Activated naive CD4-positive, alpha-beta T cell treated with anti-CD3 and anti-CD28 coated beads for 36 hours (primary cell): ENCODE measurements at regions not wholly inside any gene's neighbourhood (a gene's known extent, or its start where the extent isn't known, plus 50 kb on each side); places are given as distances from the start of the nearest gene placed in this dataset.

ENCODE experiments used
- CTCF ChIA-PET: fragments of 350-600 bp; sonication (Branson Sonifier 250); formaldehyde crosslinking; loops from one replicate; lab custom pipeline; 2021; ENCODE audit warnings: antibody characterized with exemption; lab: Charles Lee
- DNase-seq: peaks from one replicate; pipeline ENCODE4 v3.0.0-alpha.2; 2020
- H3K27ac Mint-ChIP-seq: one replicate; pipeline ENCODE4 v1.8.0; 2021; ENCODE audit warnings: mild to moderate bottlenecking, mixed read lengths
- H3K27me3 Mint-ChIP-seq: one replicate; pipeline ENCODE4 v1.8.0; 2021; ENCODE audit warnings: low read depth, mixed read lengths
- H3K36me3 Mint-ChIP-seq: one replicate; pipeline ENCODE4 v1.8.0; 2021; ENCODE audit warnings: low read depth, mixed read lengths
- H3K4me1 Mint-ChIP-seq: one replicate; pipeline ENCODE4 v1.8.0; 2021; ENCODE audit warnings: low read depth, mixed read lengths
- H3K4me3 Mint-ChIP-seq: one replicate; pipeline ENCODE4 v1.8.0; 2021; ENCODE audit warnings: mild to moderate bottlenecking, moderate library complexity, mixed read lengths
- H3K9me3 Mint-ChIP-seq: one replicate; pipeline ENCODE4 v1.8.0; 2021; ENCODE audit warnings: mixed read lengths
- intact Hi-C: fragments of 100-400 bp; cut with micrococcal nuclease; formaldehyde crosslinking; loops from one replicate; pipeline ENCODE4 v1.15.1; 2023

DNA sequence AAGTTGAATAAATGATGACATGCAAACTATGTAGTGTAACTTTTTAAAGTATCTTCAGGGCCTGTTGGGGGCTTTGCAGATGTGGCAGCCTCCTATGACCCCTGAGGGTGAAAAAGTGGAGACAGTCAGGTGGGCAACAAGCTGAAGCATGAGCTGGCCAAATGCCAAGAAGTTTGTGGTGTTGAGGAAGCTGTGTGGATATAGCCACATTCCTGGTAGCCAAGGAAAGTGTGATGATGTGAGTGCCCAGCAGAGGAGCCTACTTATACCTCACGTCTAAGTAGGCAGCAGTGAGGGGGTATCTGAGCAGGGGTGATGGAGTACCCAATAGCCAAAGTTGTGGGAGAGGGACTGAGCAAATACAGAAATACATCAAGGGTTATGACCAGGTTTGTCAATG, 621.2 kb upstream of the CDH6 start:
- H3K9me3 Mint-ChIP-seq = peaks cover 20% of the 10 kb centered on the region
- H3K4me3 Mint-ChIP-seq = no peak overlapping the region
- no peak overlapping the region for H3K27ac Mint-ChIP-seq
- CTCF ChIA-PET = no interaction called here
- H3K36me3 Mint-ChIP-seq = no peaks in the 10 kb centered on the region
- intact Hi-C loops = no loop called here
- DNase-seq = no peak
- H3K4me1 Mint-ChIP-seq = no peaks in the 10 kb centered on the region
- H3K27me3 Mint-ChIP-seq = no peaks in the 10 kb centered on the region

DNA sequence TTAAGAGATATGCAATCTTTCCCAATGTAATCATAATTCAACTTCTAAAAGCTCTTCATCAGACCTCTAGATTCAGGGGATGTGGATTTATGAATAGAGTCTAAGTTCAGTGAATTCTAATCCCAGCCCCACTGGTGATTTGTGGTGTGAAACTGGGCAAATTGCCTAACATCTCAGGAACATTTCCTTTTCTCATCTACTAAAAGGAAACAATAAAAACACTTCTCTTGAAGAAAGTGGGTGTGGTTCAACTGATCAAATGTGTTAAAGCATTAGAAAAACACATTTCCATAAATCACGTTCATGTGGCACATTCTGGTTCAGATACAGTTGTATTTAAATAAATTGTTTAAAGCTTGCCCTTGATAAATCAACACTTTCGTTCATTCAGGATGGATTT, 631.7 kb upstream of the CDH6 start:
- Mint-ChIP-seq H3K36me3 (no peaks in the 10 kb centered on the region), H3K4me3 (no peak overlapping the region), H3K27me3 (no peaks in the 10 kb centered on the region), H3K9me3 (peaks cover 13% of the 10 kb centered on the region), H3K27ac (no peak overlapping the region), H3K4me1 (no peaks in the 10 kb centered on the region)
- CTCF ChIA-PET = interaction anchor here (1.1 kb wide), 1 partner anchor 15 kb away, joined by 3 read pairs; no protein-coding TSS in a partner anchor
- intact Hi-C loops = no loop called here
- DNase-seq = no peak

DNA sequence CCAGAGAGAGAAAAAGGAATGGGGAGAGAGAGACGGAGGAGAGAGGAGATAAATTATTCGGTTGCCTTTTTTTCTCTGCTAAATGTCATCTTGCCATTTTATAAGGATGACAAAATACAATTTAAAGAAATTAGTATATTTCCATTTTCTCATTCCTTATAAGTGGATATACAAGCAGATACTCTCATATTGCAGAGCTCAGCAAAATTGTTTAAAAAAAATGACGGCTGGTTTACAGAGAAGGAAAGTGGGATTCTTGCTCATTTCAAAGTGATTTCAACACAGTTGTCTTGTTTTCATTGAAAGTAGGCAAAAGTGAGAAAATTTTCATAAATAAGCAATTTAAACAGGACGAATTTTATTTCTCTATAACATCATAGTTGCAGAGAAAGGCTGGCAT, 641.9 kb upstream of the CDH6 start:
- DNase-seq = no peak
- CTCF ChIA-PET = no interaction called here
- Mint-ChIP-seq H3K27me3 (no peaks in the 10 kb centered on the region), H3K4me1 (no peaks in the 10 kb centered on the region), H3K4me3 (no peak overlapping the region), H3K36me3 (no peaks in the 10 kb centered on the region), H3K9me3 (peaks cover 5% of the 10 kb centered on the region), H3K27ac (no peak overlapping the region)
- intact Hi-C loops = no loop called here

DNA sequence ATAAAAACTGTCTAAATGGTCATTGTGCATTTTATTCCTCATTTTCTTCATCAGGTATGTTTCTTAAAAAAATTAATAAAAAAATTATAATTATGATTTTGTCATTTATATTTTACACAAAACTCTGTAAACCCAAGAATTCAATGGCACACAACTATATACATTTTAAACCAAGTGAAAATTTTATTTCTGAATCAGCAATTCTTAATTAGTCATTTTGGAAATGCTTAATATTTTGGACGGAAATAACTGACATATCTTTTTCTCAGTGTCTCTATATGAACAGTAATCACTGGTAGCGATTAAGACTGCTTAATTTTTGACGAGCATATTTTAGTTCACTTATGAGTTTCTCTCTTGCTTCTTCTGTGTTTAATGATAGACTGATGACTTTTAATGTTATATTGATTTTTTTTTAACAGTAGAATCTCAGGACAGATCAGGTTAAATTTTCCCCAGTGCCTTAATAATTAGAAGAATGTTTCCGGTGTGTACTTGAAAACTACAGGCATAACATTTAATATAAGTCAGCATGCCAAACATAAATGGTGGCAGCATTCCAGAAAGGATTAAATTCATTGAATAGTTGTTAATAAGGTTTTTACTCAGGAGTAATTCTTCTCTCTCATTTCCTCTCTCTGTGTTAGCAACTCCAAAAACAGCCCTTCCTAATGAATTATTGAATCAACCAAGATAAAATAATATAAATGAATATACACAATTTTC, 644.7 kb upstream of the CDH6 start:
- no peak for DNase-seq
- Mint-ChIP-seq H3K4me3 (no peak overlapping the region), H3K9me3 (peaks cover 6% of the 10 kb centered on the region), H3K36me3 (no peaks in the 10 kb centered on the region), H3K27ac (no peak overlapping the region), H3K27me3 (no peaks in the 10 kb centered on the region), H3K4me1 (no peaks in the 10 kb centered on the region)
- CTCF ChIA-PET = no interaction called here
- intact Hi-C loops = no loop called here

DNA sequence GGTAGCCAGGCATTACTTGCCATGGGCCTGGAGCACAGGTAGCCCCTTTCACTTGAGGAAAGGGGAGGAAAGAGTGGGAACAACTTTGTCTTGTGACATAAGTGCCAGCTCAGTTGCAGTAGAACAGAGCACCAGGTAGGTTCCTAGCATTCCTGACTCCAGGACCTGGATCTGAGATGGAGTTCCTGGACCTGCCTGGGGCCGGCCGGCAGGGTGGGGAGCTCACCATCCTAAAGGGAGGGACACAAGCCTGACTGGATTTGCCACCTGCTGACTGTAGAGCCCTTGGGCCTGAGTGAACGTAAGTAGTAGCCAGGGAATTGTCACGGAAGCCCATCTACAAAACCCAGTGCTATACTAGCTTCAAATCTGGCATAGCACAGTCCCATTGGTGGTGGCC, 653.3 kb upstream of the CDH6 start:
- CTCF ChIA-PET = no interaction called here
- Mint-ChIP-seq H3K36me3 (no peaks in the 10 kb centered on the region), H3K4me1 (no peaks in the 10 kb centered on the region), H3K27me3 (no peaks in the 10 kb centered on the region), H3K9me3 (peaks cover 15% of the 10 kb centered on the region), H3K27ac (no peak overlapping the region), H3K4me3 (no peak overlapping the region)
- no peak for DNase-seq
- intact Hi-C loops = no loop called here

DNA sequence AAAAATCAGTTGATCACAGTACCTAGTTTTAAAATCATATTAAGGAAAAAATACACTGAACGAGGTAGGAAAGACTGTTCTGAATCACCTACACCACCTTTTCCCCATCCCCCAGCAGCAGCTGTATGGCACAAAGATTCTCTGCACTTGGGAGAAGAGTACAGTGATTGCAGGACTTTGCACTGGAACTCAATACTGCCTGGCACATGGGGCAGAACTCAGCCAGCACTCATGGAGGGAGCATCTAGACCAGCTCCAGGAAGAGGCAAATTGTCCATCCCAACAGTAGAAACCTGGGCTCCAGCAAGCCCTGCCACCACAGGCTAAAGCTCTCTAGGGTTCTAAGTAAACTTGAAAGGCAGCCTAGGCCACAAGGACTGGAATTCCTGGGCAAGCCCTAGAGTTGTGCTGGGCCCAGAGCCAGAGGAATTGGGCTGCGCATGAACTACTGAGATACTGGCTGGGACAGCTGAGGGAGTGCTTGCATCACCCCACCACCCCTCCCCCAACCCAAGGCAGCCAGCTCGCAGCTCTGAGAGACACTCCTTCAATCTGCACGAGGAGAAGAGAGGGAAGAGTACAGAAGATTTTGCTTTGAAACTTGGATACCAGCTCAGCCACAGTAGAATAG, 654.4 kb upstream of the CDH6 start:
- no peaks in the 10 kb centered on the region for H3K36me3 Mint-ChIP-seq

DNA sequence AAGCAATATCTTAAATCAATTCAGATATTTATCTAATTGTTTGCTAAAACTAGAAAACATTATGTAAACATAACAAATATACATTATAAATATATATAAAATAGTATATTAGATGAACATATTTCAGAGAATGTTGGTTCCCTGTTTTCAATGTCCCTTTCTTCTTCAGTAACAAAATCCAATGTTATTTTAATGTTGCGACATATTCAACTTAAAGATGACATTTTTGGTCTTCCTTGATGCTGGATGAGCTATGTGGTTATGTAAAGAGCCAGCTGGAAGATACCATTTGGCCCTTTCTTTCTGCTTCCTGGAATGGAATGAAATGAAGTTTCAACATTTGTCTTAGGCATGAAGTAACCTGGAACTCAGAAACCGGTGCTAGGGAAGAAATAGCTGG, 668.1 kb upstream of the CDH6 start:
- no peak for DNase-seq
- H3K4me3 Mint-ChIP-seq = no peak overlapping the region
- H3K27ac Mint-ChIP-seq = no peak overlapping the region
- no peaks in the 10 kb centered on the region for H3K4me1 Mint-ChIP-seq
- no peaks in the 10 kb centered on the region for H3K36me3 Mint-ChIP-seq
- peaks cover 14% of the 10 kb centered on the region for H3K9me3 Mint-ChIP-seq
- intact Hi-C loops = no loop called here
- CTCF ChIA-PET = no interaction called here
- no peaks in the 10 kb centered on the region for H3K27me3 Mint-ChIP-seq

More for the DNA sequence above, 654.4 kb upstream of the CDH6 start:
- DNase-seq = no peak
- Mint-ChIP-seq H3K27ac (no peak overlapping the region), H3K4me1 (no peaks in the 10 kb centered on the region), H3K4me3 (no peak overlapping the region), H3K27me3 (no peaks in the 10 kb centered on the region), H3K9me3 (peaks cover 15% of the 10 kb centered on the region)
- CTCF ChIA-PET = no interaction called here
- intact Hi-C loops = no loop called here

DNA sequence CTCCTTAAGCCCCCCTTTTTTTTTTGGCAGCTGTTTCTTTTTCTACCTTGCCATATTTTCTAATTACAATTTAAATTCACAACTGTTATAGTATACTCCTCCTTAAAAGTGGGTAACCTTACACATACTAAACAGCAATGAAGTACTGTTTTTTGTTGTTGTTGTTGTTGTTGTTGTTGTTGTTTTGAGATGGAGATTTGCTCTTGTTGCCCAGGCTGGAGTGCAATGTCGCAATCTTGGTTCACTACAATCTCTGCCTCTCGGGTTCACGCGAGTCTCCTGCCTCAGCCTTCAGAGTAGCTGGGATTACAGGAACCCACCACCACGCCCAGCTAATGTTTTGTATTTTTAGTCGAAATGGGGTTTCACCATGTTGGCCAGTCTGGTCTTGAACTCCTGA, 669.1 kb upstream of the CDH6 start:
- Mint-ChIP-seq H3K4me3 (no peak overlapping the region), H3K27me3 (no peaks in the 10 kb centered on the region), H3K27ac (no peak overlapping the region), H3K9me3 (peaks cover 13% of the 10 kb centered on the region), H3K4me1 (no peaks in the 10 kb centered on the region), H3K36me3 (no peaks in the 10 kb centered on the region)
- no peak for DNase-seq
- intact Hi-C loops = no loop called here
- CTCF ChIA-PET = no interaction called here

DNA sequence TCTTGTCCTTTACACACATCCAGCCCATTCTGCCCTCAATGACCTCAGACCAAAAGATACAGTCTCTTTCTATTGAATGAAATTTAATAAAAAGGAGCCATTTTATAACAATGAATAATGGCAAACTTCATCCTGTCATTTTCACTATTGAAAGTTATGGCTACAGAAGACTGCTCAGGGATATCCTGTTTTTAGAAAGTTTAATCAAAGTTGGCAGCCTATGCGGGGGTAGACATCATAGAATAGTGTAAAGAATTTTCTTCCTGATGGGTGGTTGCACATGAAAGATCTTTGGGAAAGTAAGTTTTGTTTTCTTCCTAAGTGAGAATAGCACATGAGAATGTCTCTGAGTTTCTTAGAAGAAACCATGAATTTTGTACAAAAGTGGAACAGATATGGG, 670.4 kb upstream of the CDH6 start:
- no peak for DNase-seq
- Mint-ChIP-seq H3K27me3 (no peaks in the 10 kb centered on the region), H3K27ac (no peak overlapping the region), H3K9me3 (peaks cover 12% of the 10 kb centered on the region), H3K36me3 (no peaks in the 10 kb centered on the region), H3K4me1 (no peaks in the 10 kb centered on the region), H3K4me3 (no peak overlapping the region)
- CTCF ChIA-PET = no interaction called here
- intact Hi-C loops = no loop called here

DNA sequence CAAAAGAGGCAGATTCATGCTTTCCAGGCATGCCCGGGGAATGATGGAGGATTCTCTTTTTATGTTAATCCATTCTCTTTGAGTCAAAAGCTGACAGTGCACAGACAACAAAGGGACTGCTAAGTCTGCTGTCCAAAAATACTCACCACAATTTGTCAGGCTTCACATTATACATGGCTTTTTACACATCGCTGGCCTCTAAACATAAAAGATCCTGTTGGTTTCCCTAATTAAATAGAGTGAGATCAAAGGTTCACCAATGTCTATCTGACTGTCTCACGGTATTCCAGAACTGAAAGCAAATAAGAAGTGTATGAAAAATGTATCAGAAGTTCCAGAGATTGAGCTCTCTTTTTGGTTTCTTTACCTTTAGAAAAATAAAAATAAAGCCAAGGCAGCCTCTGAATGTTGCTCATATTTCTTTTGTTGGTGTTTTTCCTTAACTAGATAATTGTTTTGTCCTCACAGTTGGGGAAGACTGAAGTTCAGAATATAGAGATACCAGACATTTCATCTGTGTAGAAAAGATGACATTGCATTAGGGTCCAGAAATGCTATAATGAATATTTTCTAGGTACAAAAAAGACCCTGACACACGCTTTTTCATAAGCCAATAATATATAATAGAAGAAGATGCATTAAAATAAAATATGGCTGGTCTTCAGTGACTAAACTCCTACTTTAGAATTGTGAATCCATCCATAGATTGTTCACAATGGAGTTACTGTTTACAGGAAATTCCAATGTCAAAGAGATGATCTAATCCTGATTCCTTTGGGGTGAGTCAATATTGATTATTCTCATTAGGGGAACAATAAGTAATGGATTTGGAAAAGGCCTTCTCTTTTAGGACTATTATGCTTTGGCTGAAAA, 688.2 kb upstream of the CDH6 start:
- Mint-ChIP-seq H3K27me3 (no peaks in the 10 kb centered on the region), H3K9me3 (no peaks in the 10 kb centered on the region), H3K36me3 (no peaks in the 10 kb centered on the region), H3K4me3 (no peak overlapping the region), H3K27ac (no peak overlapping the region), H3K4me1 (no peaks in the 10 kb centered on the region)
- intact Hi-C loops = no loop called here
- DNase-seq = no peak
- CTCF ChIA-PET = no interaction called here

DNA sequence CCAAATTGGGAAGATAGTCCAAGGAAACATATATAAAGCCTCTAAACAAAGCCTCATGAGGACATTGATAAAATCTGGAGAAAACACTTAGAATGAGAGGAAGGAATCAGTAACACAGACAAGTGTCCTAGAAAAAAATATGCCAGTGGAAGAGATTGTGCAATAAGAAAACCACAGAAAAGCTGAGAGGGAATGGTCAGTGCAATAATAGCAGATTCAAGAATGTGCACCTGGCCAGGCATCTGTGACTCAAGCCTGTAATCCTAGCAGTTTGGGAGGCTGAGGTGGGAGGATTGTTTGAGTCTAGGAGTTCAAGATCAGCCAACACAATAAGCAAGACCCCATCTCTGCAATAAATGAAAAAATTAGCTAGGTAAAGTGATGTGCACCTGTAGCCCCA, 691.2 kb upstream of the CDH6 start:
- DNase-seq = no peak
- peaks cover 3% of the 10 kb centered on the region for H3K9me3 Mint-ChIP-seq
- intact Hi-C loops = no loop called here
- no peaks in the 10 kb centered on the region for H3K27me3 Mint-ChIP-seq
- H3K36me3 Mint-ChIP-seq = no peaks in the 10 kb centered on the region
- CTCF ChIA-PET = no interaction called here
- no peak overlapping the region for H3K27ac Mint-ChIP-seq
- H3K4me3 Mint-ChIP-seq = no peak overlapping the region
- H3K4me1 Mint-ChIP-seq = no peaks in the 10 kb centered on the region

DNA sequence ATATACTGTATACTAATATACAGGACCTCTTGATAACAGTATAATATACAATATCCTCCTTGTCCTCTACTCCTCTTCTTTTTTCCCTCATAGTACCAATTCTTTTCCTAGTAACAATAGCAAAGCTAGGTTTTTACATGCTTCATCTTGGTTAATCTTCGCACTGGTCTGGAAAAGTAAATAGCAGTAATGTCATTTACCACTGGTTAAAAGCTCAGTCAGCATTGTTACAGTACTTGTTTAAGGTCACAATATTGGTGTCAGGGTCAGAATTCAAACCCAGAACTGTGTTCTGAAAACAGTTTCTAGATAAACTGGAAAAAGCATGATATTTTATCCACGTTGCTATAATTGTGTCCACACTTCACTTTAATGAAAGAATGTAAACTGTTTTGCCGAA, 692.4 kb upstream of the CDH6 start:
- H3K9me3 Mint-ChIP-seq = peaks cover 9% of the 10 kb centered on the region
- DNase-seq = no peak
- intact Hi-C loops = no loop called here
- CTCF ChIA-PET = no interaction called here
- H3K4me1 Mint-ChIP-seq = no peaks in the 10 kb centered on the region
- no peaks in the 10 kb centered on the region for H3K36me3 Mint-ChIP-seq
- H3K4me3 Mint-ChIP-seq = no peak overlapping the region
- H3K27ac Mint-ChIP-seq = no peak overlapping the region
- H3K27me3 Mint-ChIP-seq = no peaks in the 10 kb centered on the region
